ENCODE measurements at regions not wholly inside any gene's neighbourhood (a gene's known extent, or its start where the extent isn't known, plus 50 kb on each side); places are given as distances from the start of the nearest gene placed in this dataset.
"Not testable (repeated sequence)": the region's sequence is repeated elsewhere in the genome, so short reads cannot be mapped to it uniquely, and the experiment has no call there.

GRCh38 chr11:67806728-67807235 lies 132.4 kb upstream of the ALDH3B2 start:
- not testable (repeated sequence) for H3K27me3 ChIP-seq (replicated peaks; ENCODE audit: control insufficient read depth, insufficient read depth, low read length, poor library complexity, severe bottlenecking); H3K36me3 ChIP-seq (ENCODE audit: control insufficient read depth, insufficient read depth, low read length); DNase-seq; H3K4me3 ChIP-seq (ENCODE audit: insufficient read depth, low read depth, low read length, poor library complexity, severe bottlenecking); H3K4me1 ChIP-seq (ENCODE audit: control insufficient read depth, insufficient read depth, low read length, poor library complexity, severe bottlenecking); H3K9me3 ChIP-seq (ENCODE audit: control insufficient read depth, low read length); H3K27ac ChIP-seq (ENCODE audit: insufficient read depth, low read length, poor library complexity, severe bottlenecking)

DNA sequence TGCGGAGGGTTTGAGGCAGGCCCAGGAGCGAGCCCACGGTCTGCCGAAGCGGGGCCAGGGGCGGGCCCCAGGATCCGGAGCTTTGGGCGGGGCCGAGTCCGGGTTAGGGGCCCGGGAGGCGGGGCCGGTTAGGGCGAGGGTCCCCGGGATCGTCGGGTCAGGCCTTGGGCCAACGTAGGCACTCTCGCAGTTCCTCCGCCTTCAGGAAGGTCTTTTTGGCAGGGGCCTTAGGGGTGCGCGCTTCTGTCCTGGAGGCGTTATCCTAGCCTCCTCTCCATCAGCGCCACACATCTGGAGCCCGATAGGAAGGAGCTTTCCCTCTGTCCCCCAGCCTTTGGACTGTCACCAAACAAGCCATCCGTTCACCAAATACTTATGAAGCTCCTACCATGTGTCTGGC lies 131.8 kb upstream of the ALDH3B2 start:
- H3K9me3 ChIP-seq (ENCODE audit: control insufficient read depth, low read length); DNase-seq; H3K4me1 ChIP-seq (ENCODE audit: control insufficient read depth, insufficient read depth, low read length, poor library complexity, severe bottlenecking); H3K27me3 ChIP-seq (replicated peaks; ENCODE audit: control insufficient read depth, insufficient read depth, low read length, poor library complexity, severe bottlenecking); H3K36me3 ChIP-seq (ENCODE audit: control insufficient read depth, insufficient read depth, low read length): not testable (repeated sequence)
- peak overlapping the region; percentile 56 for H3K4me3 ChIP-seq (ENCODE audit: insufficient read depth, low read depth, low read length, poor library complexity, severe bottlenecking)
- peak overlapping the region; percentile 74 for H3K27ac ChIP-seq (ENCODE audit: insufficient read depth, low read length, poor library complexity, severe bottlenecking)

- not testable (repeated sequence) for H3K9me3 ChIP-seq (ENCODE audit: control insufficient read depth, low read length); H3K27me3 ChIP-seq (replicated peaks; ENCODE audit: control insufficient read depth, insufficient read depth, low read length, poor library complexity, severe bottlenecking)
- peak overlapping the region; percentile 57 for H3K4me3 ChIP-seq (ENCODE audit: insufficient read depth, low read depth, low read length, poor library complexity, severe bottlenecking)
Measured at GRCh38 chr11:67805253-67806126, 131.1 kb upstream of the ALDH3B2 start.

DNA sequence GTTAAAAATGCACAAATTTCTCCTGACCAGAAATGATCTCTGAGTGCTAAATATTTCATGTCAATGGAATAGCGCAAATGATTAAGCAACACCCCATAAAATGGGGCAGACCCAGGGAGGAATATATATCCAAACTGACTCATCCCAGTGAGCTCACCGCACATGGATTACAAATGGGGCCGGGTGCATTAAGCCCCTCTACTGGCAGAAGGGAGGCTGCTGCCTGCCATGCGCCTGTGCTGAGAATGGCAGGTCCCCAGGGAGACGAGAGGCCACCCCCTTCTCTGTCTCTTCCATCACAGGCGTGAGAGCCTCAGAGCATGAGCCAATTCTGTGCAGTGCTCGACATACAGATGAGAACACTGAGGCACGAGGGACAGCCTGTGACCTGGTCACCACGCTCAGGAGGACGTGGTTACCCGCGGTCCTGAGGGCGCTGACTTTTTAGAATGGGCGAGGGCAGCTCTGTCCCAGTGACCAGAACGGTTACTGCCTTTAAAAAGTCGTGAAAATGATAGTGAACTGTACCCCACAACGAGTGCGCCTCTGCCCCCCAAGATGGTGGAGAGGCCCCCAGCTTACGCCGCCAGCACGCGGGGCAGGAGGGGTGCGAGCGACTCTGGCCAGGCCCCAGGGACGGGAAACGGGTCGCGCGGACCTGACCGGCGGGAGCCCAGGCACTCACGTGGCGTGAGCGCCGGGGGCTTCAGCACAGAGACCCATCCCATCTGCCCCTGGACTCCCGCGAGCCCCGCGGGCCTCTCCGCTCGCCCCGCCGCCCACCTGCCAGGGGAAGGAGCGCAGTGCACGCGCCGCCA lies 130.2 kb upstream of the ALDH3B2 start:
- peak in 1 of 3 donors; percentile 4 for DNase-seq
- peak overlapping the region; percentile 74 for H3K27ac ChIP-seq (ENCODE audit: insufficient read depth, low read length, poor library complexity, severe bottlenecking)
- H3K4me1 ChIP-seq (ENCODE audit: control insufficient read depth, insufficient read depth, low read length, poor library complexity, severe bottlenecking); H3K9me3 ChIP-seq (ENCODE audit: control insufficient read depth, low read length); H3K27me3 ChIP-seq (replicated peaks; ENCODE audit: control insufficient read depth, insufficient read depth, low read length, poor library complexity, severe bottlenecking); H3K36me3 ChIP-seq (ENCODE audit: control insufficient read depth, insufficient read depth, low read length): not testable (repeated sequence)
- peak overlapping the region; percentile 57 for H3K4me3 ChIP-seq (ENCODE audit: insufficient read depth, low read depth, low read length, poor library complexity, severe bottlenecking)

More at GRCh38 chr11:67805253-67806126, 131.1 kb upstream of the ALDH3B2 start:
- H3K36me3 ChIP-seq (ENCODE audit: control insufficient read depth, insufficient read depth, low read length); H3K4me1 ChIP-seq (ENCODE audit: control insufficient read depth, insufficient read depth, low read length, poor library complexity, severe bottlenecking): not testable (repeated sequence)
- peak; percentile 98 for DNase-seq
- H3K27ac ChIP-seq (ENCODE audit: insufficient read depth, low read length, poor library complexity, severe bottlenecking), result peak overlapping the region; percentile 74

GRCh38 chr11:67803519-67803918 lies 129.1 kb upstream of the ALDH3B2 start:
- H3K9me3 ChIP-seq (ENCODE audit: control insufficient read depth, low read length); H3K36me3 ChIP-seq (ENCODE audit: control insufficient read depth, insufficient read depth, low read length); H3K27me3 ChIP-seq (replicated peaks; ENCODE audit: control insufficient read depth, insufficient read depth, low read length, poor library complexity, severe bottlenecking); H3K4me3 ChIP-seq (ENCODE audit: insufficient read depth, low read depth, low read length, poor library complexity, severe bottlenecking); DNase-seq; H3K4me1 ChIP-seq (ENCODE audit: control insufficient read depth, insufficient read depth, low read length, poor library complexity, severe bottlenecking); H3K27ac ChIP-seq (ENCODE audit: insufficient read depth, low read length, poor library complexity, severe bottlenecking): not testable (repeated sequence)

GRCh38 chr11:67803055-67803454 lies 128.6 kb upstream of the ALDH3B2 start:
- H3K27ac ChIP-seq (ENCODE audit: insufficient read depth, low read length, poor library complexity, severe bottlenecking); H3K36me3 ChIP-seq (ENCODE audit: control insufficient read depth, insufficient read depth, low read length); H3K4me1 ChIP-seq (ENCODE audit: control insufficient read depth, insufficient read depth, low read length, poor library complexity, severe bottlenecking); DNase-seq; H3K9me3 ChIP-seq (ENCODE audit: control insufficient read depth, low read length); H3K27me3 ChIP-seq (replicated peaks; ENCODE audit: control insufficient read depth, insufficient read depth, low read length, poor library complexity, severe bottlenecking); H3K4me3 ChIP-seq (ENCODE audit: insufficient read depth, low read depth, low read length, poor library complexity, severe bottlenecking): not testable (repeated sequence)

DNA sequence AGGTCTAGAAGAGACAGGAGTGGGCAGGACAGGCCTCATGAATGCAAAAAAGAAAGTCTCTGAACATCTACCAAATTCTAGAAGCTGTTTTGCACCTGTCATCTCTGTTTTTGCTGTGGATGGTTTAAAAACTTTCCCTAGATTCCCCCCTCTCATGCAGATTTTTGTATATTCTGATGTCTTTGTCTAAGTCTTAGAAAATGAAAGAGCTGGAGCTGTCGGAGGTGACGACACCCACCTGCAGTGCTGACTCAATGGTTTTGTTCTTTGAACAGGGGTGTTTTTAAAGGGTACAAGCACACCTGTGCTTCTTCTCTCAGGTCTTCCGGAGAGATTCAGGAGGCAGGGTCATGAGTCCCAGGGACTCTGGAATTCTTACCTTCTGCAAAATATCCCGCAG lies 128.2 kb upstream of the ALDH3B2 start:
- H3K4me3 ChIP-seq (ENCODE audit: insufficient read depth, low read depth, low read length, poor library complexity, severe bottlenecking); H3K27me3 ChIP-seq (replicated peaks; ENCODE audit: control insufficient read depth, insufficient read depth, low read length, poor library complexity, severe bottlenecking); H3K9me3 ChIP-seq (ENCODE audit: control insufficient read depth, low read length); H3K27ac ChIP-seq (ENCODE audit: insufficient read depth, low read length, poor library complexity, severe bottlenecking); H3K36me3 ChIP-seq (ENCODE audit: control insufficient read depth, insufficient read depth, low read length); H3K4me1 ChIP-seq (ENCODE audit: control insufficient read depth, insufficient read depth, low read length, poor library complexity, severe bottlenecking); DNase-seq: not testable (repeated sequence)

DNA sequence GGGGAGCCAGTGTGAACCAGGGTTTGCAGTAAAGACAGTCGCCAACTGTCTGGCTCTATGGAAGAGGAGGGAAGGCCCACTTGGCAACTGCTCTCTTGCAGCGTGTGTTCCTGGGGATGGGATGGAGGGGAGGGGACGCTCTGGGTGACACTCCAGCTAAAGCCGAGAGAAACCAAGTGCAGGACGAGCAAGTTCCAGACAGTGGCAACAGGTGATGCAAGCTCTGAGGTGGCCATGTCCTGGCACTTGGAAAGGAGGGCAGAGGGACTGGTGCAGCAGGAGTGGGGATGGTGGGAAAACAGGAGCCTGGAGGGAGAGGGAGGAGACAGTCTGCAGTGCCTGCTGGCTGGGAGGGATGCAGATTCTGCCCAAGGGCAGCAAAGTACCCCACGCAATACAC lies 127.0 kb upstream of the ALDH3B2 start:
- not testable (repeated sequence) for H3K4me1 ChIP-seq (ENCODE audit: control insufficient read depth, insufficient read depth, low read length, poor library complexity, severe bottlenecking); H3K27ac ChIP-seq (ENCODE audit: insufficient read depth, low read length, poor library complexity, severe bottlenecking); DNase-seq; H3K36me3 ChIP-seq (ENCODE audit: control insufficient read depth, insufficient read depth, low read length); H3K4me3 ChIP-seq (ENCODE audit: insufficient read depth, low read depth, low read length, poor library complexity, severe bottlenecking); H3K27me3 ChIP-seq (replicated peaks; ENCODE audit: control insufficient read depth, insufficient read depth, low read length, poor library complexity, severe bottlenecking); H3K9me3 ChIP-seq (ENCODE audit: control insufficient read depth, low read length)

- not testable (repeated sequence) for DNase-seq; H3K27me3 ChIP-seq (replicated peaks; ENCODE audit: control insufficient read depth, insufficient read depth, low read length, poor library complexity, severe bottlenecking); H3K36me3 ChIP-seq (ENCODE audit: control insufficient read depth, insufficient read depth, low read length); H3K4me3 ChIP-seq (ENCODE audit: insufficient read depth, low read depth, low read length, poor library complexity, severe bottlenecking); H3K4me1 ChIP-seq (ENCODE audit: control insufficient read depth, insufficient read depth, low read length, poor library complexity, severe bottlenecking); H3K9me3 ChIP-seq (ENCODE audit: control insufficient read depth, low read length); H3K27ac ChIP-seq (ENCODE audit: insufficient read depth, low read length, poor library complexity, severe bottlenecking)
Measured at GRCh38 chr11:67800591-67800990, 126.2 kb upstream of the ALDH3B2 start.

DNA sequence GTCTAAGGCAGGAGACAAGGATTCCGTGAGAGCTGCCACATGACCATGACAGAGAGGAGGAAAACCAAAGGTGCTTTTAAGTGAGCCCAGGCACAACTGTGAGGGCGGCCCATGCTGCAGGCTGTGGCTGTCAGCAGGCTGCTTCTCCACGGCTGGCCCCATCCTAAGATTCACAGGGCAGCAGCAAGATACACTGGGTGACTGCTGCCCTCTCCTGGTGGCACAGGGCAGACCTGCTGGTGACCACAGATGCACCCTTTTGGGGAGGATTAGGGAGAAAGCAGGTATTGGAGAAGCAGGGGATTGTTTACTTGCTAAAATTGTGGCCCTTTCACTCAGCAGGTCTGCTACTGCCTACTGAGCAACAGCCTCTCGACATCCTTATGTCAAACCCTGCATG lies 125.4 kb upstream of the ALDH3B2 start:
- H3K27ac ChIP-seq (ENCODE audit: insufficient read depth, low read length, poor library complexity, severe bottlenecking); DNase-seq: not testable (repeated sequence)

More for the DNA sequence above, 125.4 kb upstream of the ALDH3B2 start:
- H3K27me3 ChIP-seq (replicated peaks; ENCODE audit: control insufficient read depth, insufficient read depth, low read length, poor library complexity, severe bottlenecking); H3K36me3 ChIP-seq (ENCODE audit: control insufficient read depth, insufficient read depth, low read length); H3K4me3 ChIP-seq (ENCODE audit: insufficient read depth, low read depth, low read length, poor library complexity, severe bottlenecking); H3K4me1 ChIP-seq (ENCODE audit: control insufficient read depth, insufficient read depth, low read length, poor library complexity, severe bottlenecking); H3K9me3 ChIP-seq (ENCODE audit: control insufficient read depth, low read length): not testable (repeated sequence)

All from effector memory CD4-positive, alpha-beta T cell (primary cell).